Ovary (tissue), 7 donors: ENCODE measurements at regions not wholly inside any gene's neighbourhood (a gene's known extent, or its start where the extent isn't known, plus 50 kb on each side); places are given as distances from the start of the nearest gene placed in this dataset.

Experiments used
- DNase-seq, 5 donors: peaks; one replicate each; pipeline ENCODE4 v3.0.0-alpha.2; 2019 to 2020
- H3K27ac ChIP-seq, 2 donors: fragments of 200-600 bp; one replicate each; pipeline versions ENCODE4 v1.5.1 to v1.8.0; 2019 to 2022
- H3K27me3 ChIP-seq: fragments of 200-600 bp; one replicate; pipeline ENCODE4 v1.8.0; 2022
- H3K36me3 ChIP-seq: fragments of 200-600 bp; sonication (generic); one replicate; pipeline ENCODE4 v1.5.1; 2019
- H3K4me1 ChIP-seq: one replicate; pipeline ENCODE4 v1.8.1; 2013; ENCODE audit warnings: mild to moderate bottlenecking, moderate library complexity; ENCODE audit not compliant: insufficient read depth
- H3K4me3 ChIP-seq: fragments of 200-600 bp; sonication (generic); one replicate; pipeline ENCODE4 v1.5.1; 2017
- H3K9me3 ChIP-seq, 2 donors: fragments of 200-600 bp in 1 of 2; sonication (generic) in 1 of 2; one replicate each; pipeline versions ENCODE4 v1.5.1 to v1.8.1; 2013 to 2019; ENCODE audit warnings: mild to moderate bottlenecking in 1 of 2, moderate library complexity in 1 of 2
- CTCF ChIP-seq, 3 donors: fragments of 450-650 bp in 2 of 3; fragments of 200-600 bp in 1 of 3; IDR thresholded peaks; one replicate each; pipeline versions ENCODE4 v1.5.1 to v1.8.0; 2016 to 2022; ENCODE audit warnings: antibody characterized with exemption in 3 of 3, mild to moderate bottlenecking in 1 of 3
- EP300 ChIP-seq: sonication (generic); formaldehyde crosslinking; IDR thresholded peaks from one replicate; pipeline ENCODE4 v1.6.1; 2017; ENCODE audit warnings: antibody characterized with exemption
- POLR2A ChIP-seq: fragments of 450-650 bp; IDR thresholded peaks from one replicate; pipeline ENCODE4 v1.6.1; 2017; ENCODE audit warnings: antibody characterized with exemption, mild to moderate bottlenecking, moderate library complexity
- WGBS, 3 donors: extraction: QIAGEN DNeasy Blood & Tissue Kit in 1 of 3; methylation state at CpG; one replicate each; pipeline versions ENCODE4 v1.1.5 to v1.1.7; 2013 to 2017; 5-methylcytosine and 5-hydroxymethylcytosine counted together
- intact Hi-C, 4 donors: fragments of 100-400 bp; cut with DNase I; formaldehyde crosslinking; loops; one replicate each; pipeline versions ENCODE4 v1.11.0 to v1.15.1; 2022 to 2023
- donor health status: DM: no; HTN: no; CAD: no; lungs with moderate emphysema.
- donor health status: DM: no; HTN: no; CAD: no.
- donor health status: Bipolar disorder and iron deficiency.
- donor health status: DM: no; HTN: no; CAD: no.
- donor health status: DM: yes; HTN: yes; CAD: no.

DNA sequence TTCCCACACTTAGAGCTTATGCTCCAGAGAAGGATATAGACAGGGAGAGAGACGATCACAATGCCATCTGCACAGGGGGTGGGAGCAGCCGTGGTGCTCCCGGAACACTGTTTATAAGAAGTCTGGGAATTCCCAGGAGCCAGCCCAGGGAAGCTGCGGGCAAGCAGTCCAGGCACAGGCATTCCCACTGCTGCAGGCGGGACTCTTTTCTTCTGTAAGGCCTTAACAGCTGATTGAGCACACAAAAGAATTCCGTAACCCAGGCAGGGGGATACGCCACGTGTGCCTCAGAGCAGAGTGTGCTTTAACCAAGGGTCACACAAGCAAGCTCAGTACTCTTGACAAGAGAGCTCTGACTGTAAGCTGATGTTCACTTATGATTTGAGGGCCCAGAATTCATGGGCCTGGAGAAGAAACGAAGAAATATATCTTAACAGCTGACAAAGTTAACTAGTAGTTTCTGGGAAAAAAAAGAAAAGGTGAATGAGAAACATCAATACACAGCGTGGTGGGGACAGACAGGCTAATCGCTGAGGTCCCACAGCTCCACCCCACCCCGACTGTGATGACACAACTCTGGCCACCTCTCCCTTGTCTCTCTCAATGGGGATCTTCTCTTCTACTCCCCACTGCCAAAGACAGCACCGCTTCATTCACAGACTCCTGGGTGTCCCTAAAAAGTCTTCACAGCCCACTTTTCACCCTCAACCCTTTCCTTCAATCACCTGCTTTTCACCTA is 85.9 kb upstream of the SIMC1 start:
- peak in 1 of 5 donors; percentile 35 for DNase-seq
- intact Hi-C loops = no loop called here
- WGBS, 3 donors = 29 to 39% (median 37%) methylated on average over 13 of the region's 13 CpGs
- no peaks in the 10 kb centered on the region for H3K36me3 ChIP-seq
- TF ChIP-seq CTCF (IDR thresholded peaks at IDR 0.05) = no peak
- no peak for TF ChIP-seq EP300
- no peak for TF ChIP-seq POLR2A
- H3K27me3 ChIP-seq = no peaks in the 10 kb centered on the region
- no peak overlapping the region for H3K4me3 ChIP-seq
- H3K27ac ChIP-seq = peak overlapping the region in 1 of 2 donors; percentile 76
- peaks cover 22% of the 10 kb centered on the region for H3K4me1 ChIP-seq
- no peaks in the 10 kb centered on the region for H3K9me3 ChIP-seq

GRCh38 chr5:176152930-176153311 is 85.3 kb upstream of the SIMC1 start:
- TF ChIP-seq EP300 (no peak), CTCF (IDR thresholded peaks at IDR 0.05) (no peak), POLR2A (no peak)
- intact Hi-C loops = no loop called here

DNA sequence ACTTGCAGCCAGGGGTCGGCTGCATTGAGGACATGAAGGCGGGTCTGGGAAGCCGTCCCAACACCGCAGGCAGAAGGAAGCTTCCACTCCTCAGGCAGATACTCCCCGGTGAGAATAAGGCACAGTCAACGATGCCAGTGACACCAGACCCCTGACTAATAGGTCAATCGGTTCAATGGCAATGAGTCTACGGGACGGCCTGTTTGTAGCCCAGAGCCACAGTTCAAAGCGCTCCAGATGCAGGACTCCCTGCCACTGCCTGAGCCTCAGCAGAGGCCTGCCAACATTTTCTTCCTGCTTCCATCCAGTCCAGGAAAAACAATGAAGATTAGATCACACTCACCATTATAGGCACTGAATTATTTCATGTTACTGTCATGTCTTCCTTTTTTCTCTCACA is 84.5 kb upstream of the SIMC1 start:
- no peaks in the 10 kb centered on the region for H3K27me3 ChIP-seq
- peaks cover 22% of the 10 kb centered on the region for H3K4me1 ChIP-seq
- TF ChIP-seq EP300 = no peak
- TF ChIP-seq CTCF (IDR thresholded peaks at IDR 0.05) = no peak
- TF ChIP-seq POLR2A = no peak
- peak overlapping the region; percentile 30 to 76 for H3K27ac ChIP-seq
- WGBS, 3 donors = 13 to 19% (median 15%) methylated on average over 10 of the region's 10 CpGs
- intact Hi-C loops = no loop called here
- H3K4me3 ChIP-seq = no peak overlapping the region
- DNase-seq = peak; percentile 50 to 65 (median 64)
- no peaks in the 10 kb centered on the region for H3K36me3 ChIP-seq
- no peaks in the 10 kb centered on the region for H3K9me3 ChIP-seq

More at GRCh38 chr5:176152930-176153311, 85.3 kb upstream of the SIMC1 start:
- 76 to 85% (median 78%) methylated on average over 3 of the region's 3 CpGs for WGBS, 3 donors
- H3K4me1 ChIP-seq = peaks cover 22% of the 10 kb centered on the region
- H3K36me3 ChIP-seq = no peaks in the 10 kb centered on the region
- no peak overlapping the region for H3K4me3 ChIP-seq
- H3K27ac ChIP-seq = peak overlapping the region in 1 of 2 donors; percentile 76
- H3K9me3 ChIP-seq = no peaks in the 10 kb centered on the region
- no peak for DNase-seq
- H3K27me3 ChIP-seq = no peaks in the 10 kb centered on the region

DNA sequence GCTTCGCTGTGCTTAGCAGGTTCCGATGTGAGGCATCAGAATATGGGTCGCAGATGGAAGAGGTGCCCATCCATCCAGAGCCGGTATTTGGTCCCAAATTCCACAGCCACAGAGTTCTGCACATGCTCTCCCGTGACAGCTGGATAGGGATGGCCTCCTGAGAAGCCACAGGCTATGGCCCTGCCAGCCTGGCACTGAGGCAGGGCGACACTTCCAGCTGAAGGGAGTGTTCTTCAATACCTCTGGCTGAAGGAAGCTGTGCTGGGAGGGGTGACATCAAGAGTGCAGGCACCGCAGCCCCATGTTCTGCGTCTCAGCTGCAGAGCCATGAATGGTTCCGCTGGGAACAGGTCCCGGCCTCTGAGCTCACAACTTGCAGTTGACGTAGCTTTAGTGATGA is 83.4 kb upstream of the SIMC1 start:
- peak overlapping the region in 1 of 2 donors; percentile 76 for H3K27ac ChIP-seq
- peaks cover 22% of the 10 kb centered on the region for H3K4me1 ChIP-seq
- H3K4me3 ChIP-seq = no peak overlapping the region
- TF ChIP-seq EP300 = no peak
- no peak for TF ChIP-seq CTCF (IDR thresholded peaks at IDR 0.05)
- no peak for TF ChIP-seq POLR2A
- WGBS, 3 donors = 95 to 96% (median 95%) methylated on average over 11 of the region's 11 CpGs
- DNase-seq = no peak
- intact Hi-C loops = no loop called here
- H3K9me3 ChIP-seq = no peaks in the 10 kb centered on the region
- H3K27me3 ChIP-seq = no peaks in the 10 kb centered on the region
- no peaks in the 10 kb centered on the region for H3K36me3 ChIP-seq
